HCT116 (cell line): ENCODE measurements at regions not wholly inside any gene's neighbourhood (a gene's known extent, or its start where the extent isn't known, plus 50 kb on each side); places are given as distances from the start of the nearest gene placed in this dataset.

ENCODE experiments used
- CTCF ChIP-seq, 3 experiments: fragments of 200-600 bp in 1 of 3; sonication (generic) in 1 of 3; IDR thresholded peaks in 2 of 3; conservative IDR thresholded peaks in 1 of 3; 2 replicates each; pipeline ENCODE4 v1.5.1; 2012 to 2017; ENCODE audit warnings: low read depth in 2 of 3, low read length in 2 of 3, antibody characterized with exemption in 1 of 3, borderline replicate concordance in 1 of 3, control low read depth in 1 of 3, mild to moderate bottlenecking in 1 of 3, mixed read lengths in 1 of 3, mixed run types in 1 of 3, moderate library complexity in 1 of 3; ENCODE audit not compliant: insufficient read depth in 1 of 3
- EZH2 ChIP-seq: fragments of 200-600 bp; sonication (generic); IDR thresholded peaks from 2 replicates; pipeline ENCODE4 v1.6.1; 2017; ENCODE audit warnings: antibody characterized with exemption, mixed run types
- POLR2A ChIP-seq: IDR thresholded peaks from 2 replicates; pipeline ENCODE4 v1.7.0; 2011; ENCODE audit warnings: borderline replicate concordance; ENCODE audit not compliant: insufficient read depth, insufficient read length; ENCODE audit errors: extremely low read depth
- POLR2AphosphoS5 ChIP-seq: IDR thresholded peaks from 2 replicates; pipeline ENCODE4 v1.6.1; 2011; ENCODE audit warnings: mild to moderate bottlenecking, low read depth, low read length, moderate library complexity
- REST ChIP-seq: IDR thresholded peaks from 2 replicates; pipeline ENCODE4 v1.6.1; 2012; ENCODE audit warnings: low read depth
- SIN3A ChIP-seq: IDR thresholded peaks from 2 replicates; pipeline ENCODE4 v1.6.1; 2012; ENCODE audit warnings: low read depth
- ZNF274 ChIP-seq: fragments of 200-500 bp; sonication (Bioruptor generic); IDR thresholded peaks from 2 replicates; pipeline ENCODE4 v1.6.1; 2014; ENCODE audit warnings: mild to moderate bottlenecking, low read depth, low read length, inconsistent platforms
- TF ChIP-seq, protein P1 (sequence below): IDR thresholded peaks from 2 replicates; pipeline ENCODE4 v1.6.1; 2012

DNA sequence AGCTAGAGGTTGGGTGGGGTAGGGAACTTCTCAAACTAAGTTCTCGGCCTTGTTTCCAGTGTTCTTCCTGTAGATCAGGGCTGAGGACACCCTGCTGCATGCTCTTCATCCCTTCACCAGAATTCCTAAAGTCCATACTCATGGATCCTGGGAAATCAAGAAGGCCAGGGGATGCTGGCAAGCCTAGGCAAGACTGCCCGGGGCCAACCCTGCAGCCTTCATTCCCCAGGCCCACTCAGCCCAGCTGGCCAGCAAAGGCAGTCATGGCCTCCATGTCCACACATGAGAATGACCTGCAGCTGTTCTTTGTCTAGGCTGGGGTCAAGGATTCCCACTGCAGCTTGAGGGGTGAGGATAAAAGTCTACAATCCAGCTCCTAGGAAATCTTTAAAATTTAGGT is 109.3 kb upstream of the ETV6 start:
- TF ChIP-seq CTCF (IDR thresholded peaks at IDR 0.05 in 2 of 3, conservative IDR thresholded peaks at IDR 0.05 in 1 of 3; ENCODE audit: borderline replicate concordance in 1 of 3, insufficient read depth in 1 of 3, low read depth in 2 of 3, low read length in 2 of 3) (no peak), POLR2A (no peak), ZNF274 (no peak), SIN3A (no peak), EZH2 (no peak), POLR2AphosphoS5 (no peak), REST (no peak)
- TF ChIP-seq, protein P1, sequence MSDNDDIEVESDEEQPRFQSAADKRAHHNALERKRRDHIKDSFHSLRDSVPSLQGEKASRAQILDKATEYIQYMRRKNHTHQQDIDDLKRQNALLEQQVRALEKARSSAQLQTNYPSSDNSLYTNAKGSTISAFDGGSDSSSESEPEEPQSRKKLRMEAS: no peak
